ENCODE measurements at regions not wholly inside any gene's neighbourhood (a gene's known extent, or its start where the extent isn't known, plus 50 kb on each side); places are given as distances from the start of the nearest gene placed in this dataset.

GRCh38 chr12:97061171-97061570, 154.1 kb downstream of the NEDD1 start:
- no peak for TF ChIP-seq ZNF274 (IDR thresholded peaks at IDR 0.05; ENCODE audit: low read depth, low read length)
- no peak for TF ChIP-seq YY1 (IDR thresholded peaks at IDR 0.05; ENCODE audit: insufficient read depth, insufficient read length)
- TF ChIP-seq SUZ12 (IDR thresholded peaks at IDR 0.05; ENCODE audit: extremely low read depth, insufficient read depth, insufficient read length), result no peak
